ENCODE measurements at regions not wholly inside any gene's neighbourhood (a gene's known extent, or its start where the extent isn't known, plus 50 kb on each side); places are given as distances from the start of the nearest gene placed in this dataset.
"Not testable (repeated sequence)": the region's sequence is repeated elsewhere in the genome, so short reads cannot be mapped to it uniquely, and the experiment has no call there.

- ChIA-PET CTCF (interaction anchor here (0.6 to 4.8 kb wide), 8 partner anchors 9 to 69 kb away, joined by 3 to 42 read pairs (median 3); no protein-coding TSS in a partner anchor), POLR2A (no interaction called here)
- WGBS (ENCODE audit: insufficient coverage) = 100% methylated on average over 4 of the region's 4 CpGs
- H3K4me1 ChIP-seq (ENCODE audit: control extremely low read depth in 1 of 4, control insufficient read depth in 4 of 4, insufficient read depth in 4 of 4, low read length in 3 of 4) = peaks cover 31 to 68% (median 49%) of the 10 kb centered on the region in 4 experiments
- no peak overlapping the region for H3K27ac ChIP-seq (ENCODE audit: insufficient read depth in 1 of 2, low read depth in 1 of 2, low read length in 2 of 2, poor library complexity in 1 of 2, severe bottlenecking in 2 of 2)
- H3K4me3 ChIP-seq (ENCODE audit: control insufficient read depth in 1 of 7, extremely low read depth in 1 of 7, insufficient read depth in 4 of 7, low read depth in 2 of 7, low read length in 6 of 7) = no peak overlapping the region
- H3K36me3 ChIP-seq (ENCODE audit: control insufficient read depth in 4 of 4, insufficient read depth in 4 of 4, low read length in 3 of 4) = no peaks in the 10 kb centered on the region
- H3K9me3 ChIP-seq (ENCODE audit: control extremely low read depth in 1 of 5, control insufficient read depth in 4 of 5, insufficient read depth in 2 of 5, low read depth in 1 of 5, low read length in 4 of 5) = no peaks in the 10 kb centered on the region
- DNase-seq = no peak
- no peaks in the 10 kb centered on the region for H3K27me3 ChIP-seq (replicated peaks in 2 of 5; ENCODE audit: control insufficient read depth in 4 of 5, insufficient read depth in 5 of 5, low read length in 4 of 5)
Observed at GRCh38 chr4:78660559-78660958, 109.0 kb downstream of the ANXA3 start.

GRCh38 chr4:78661086-78661690 lies 109.6 kb downstream of the ANXA3 start:
- no peak overlapping the region for H3K27ac ChIP-seq (ENCODE audit: insufficient read depth in 1 of 2, low read depth in 1 of 2, low read length in 2 of 2, poor library complexity in 1 of 2, severe bottlenecking in 2 of 2)
- H3K4me1 ChIP-seq (ENCODE audit: control extremely low read depth in 1 of 4, control insufficient read depth in 4 of 4, insufficient read depth in 4 of 4, low read length in 3 of 4) = peaks cover 30 to 63% (median 48%) of the 10 kb centered on the region in 4 experiments
- 100% methylated on average over 2 of the region's 3 CpGs for WGBS (ENCODE audit: insufficient coverage)
- no peak for DNase-seq
- H3K9me3 ChIP-seq (ENCODE audit: control extremely low read depth in 1 of 5, control insufficient read depth in 4 of 5, insufficient read depth in 2 of 5, low read depth in 1 of 5, low read length in 4 of 5) = no peaks in the 10 kb centered on the region
- no peaks in the 10 kb centered on the region for H3K27me3 ChIP-seq (replicated peaks in 2 of 5; ENCODE audit: control insufficient read depth in 4 of 5, insufficient read depth in 5 of 5, low read length in 4 of 5)
- H3K36me3 ChIP-seq (ENCODE audit: control insufficient read depth in 4 of 4, insufficient read depth in 4 of 4, low read length in 3 of 4) = no peaks in the 10 kb centered on the region
- H3K4me3 ChIP-seq (ENCODE audit: control insufficient read depth in 1 of 7, extremely low read depth in 1 of 7, insufficient read depth in 4 of 7, low read depth in 2 of 7, low read length in 6 of 7) = no peak overlapping the region
- POLR2A ChIA-PET = no interaction called here
- CTCF ChIA-PET = interaction anchor here (1.2 to 4.3 kb wide), 5 partner anchors 10 to 68 kb away, joined by 3 to 42 read pairs (median 3); no protein-coding TSS in a partner anchor

GRCh38 chr4:78661921-78662521 lies 110.5 kb downstream of the ANXA3 start:
- H3K27ac ChIP-seq (ENCODE audit: insufficient read depth in 1 of 2, low read depth in 1 of 2, low read length in 2 of 2, poor library complexity in 1 of 2, severe bottlenecking in 2 of 2) = no peak overlapping the region
- no peaks in the 10 kb centered on the region for H3K36me3 ChIP-seq (ENCODE audit: control insufficient read depth in 4 of 4, insufficient read depth in 4 of 4, low read length in 3 of 4)
- no peak overlapping the region for H3K4me3 ChIP-seq (ENCODE audit: control insufficient read depth in 1 of 7, extremely low read depth in 1 of 7, insufficient read depth in 4 of 7, low read depth in 2 of 7, low read length in 6 of 7)
- no peak for DNase-seq
- peaks cover 24 to 60% (median 45%) of the 10 kb centered on the region in 4 experiments for H3K4me1 ChIP-seq (ENCODE audit: control extremely low read depth in 1 of 4, control insufficient read depth in 4 of 4, insufficient read depth in 4 of 4, low read length in 3 of 4)
- no peaks in the 10 kb centered on the region for H3K9me3 ChIP-seq (ENCODE audit: control extremely low read depth in 1 of 5, control insufficient read depth in 4 of 5, insufficient read depth in 2 of 5, low read depth in 1 of 5, low read length in 4 of 5)
- ChIA-PET POLR2A (no interaction called here), CTCF (interaction anchor here (1.2 to 4.3 kb wide), 5 partner anchors 9 to 67 kb away, joined by 3 to 42 read pairs (median 3); no protein-coding TSS in a partner anchor)
- no peaks in the 10 kb centered on the region for H3K27me3 ChIP-seq (replicated peaks in 2 of 5; ENCODE audit: control insufficient read depth in 4 of 5, insufficient read depth in 5 of 5, low read length in 4 of 5)
- WGBS (ENCODE audit: insufficient coverage) = 64% methylated on average over 3 of the region's 3 CpGs

- POLR2A ChIA-PET = no interaction called here
- Histone ChIP-seq H3K27ac (ENCODE audit: insufficient read depth in 1 of 2, low read depth in 1 of 2, low read length in 2 of 2, poor library complexity in 1 of 2, severe bottlenecking in 2 of 2) (no peak overlapping the region), H3K4me3 (ENCODE audit: control insufficient read depth in 1 of 7, extremely low read depth in 1 of 7, insufficient read depth in 4 of 7, low read depth in 2 of 7, low read length in 6 of 7) (no peak overlapping the region), H3K4me1 (ENCODE audit: control extremely low read depth in 1 of 4, control insufficient read depth in 4 of 4, insufficient read depth in 4 of 4, low read length in 3 of 4) (peaks cover 21 to 59% (median 43%) of the 10 kb centered on the region in 4 experiments), H3K9me3 (ENCODE audit: control extremely low read depth in 1 of 5, control insufficient read depth in 4 of 5, insufficient read depth in 2 of 5, low read depth in 1 of 5, low read length in 4 of 5) (no peaks in the 10 kb centered on the region), H3K36me3 (ENCODE audit: control insufficient read depth in 4 of 4, insufficient read depth in 4 of 4, low read length in 3 of 4) (no peaks in the 10 kb centered on the region), H3K27me3 (replicated peaks in 2 of 5; ENCODE audit: control insufficient read depth in 4 of 5, insufficient read depth in 5 of 5, low read length in 4 of 5) (no peaks in the 10 kb centered on the region)
- no peak for DNase-seq
- WGBS (ENCODE audit: insufficient coverage) = 100% methylated on average over 1 of the region's 1 CpG
- CTCF ChIA-PET = no interaction called here
Observed at GRCh38 chr4:78662658-78663057, 111.1 kb downstream of the ANXA3 start.

GRCh38 chr4:78664296-78664695 lies 111.9 kb upstream of the BMP2K start:
- H3K27me3 ChIP-seq (replicated peaks in 2 of 5; ENCODE audit: control insufficient read depth in 4 of 5, insufficient read depth in 5 of 5, low read length in 4 of 5); H3K9me3 ChIP-seq (ENCODE audit: control extremely low read depth in 1 of 5, control insufficient read depth in 4 of 5, insufficient read depth in 2 of 5, low read depth in 1 of 5, low read length in 4 of 5); H3K4me3 ChIP-seq (ENCODE audit: control insufficient read depth in 1 of 7, extremely low read depth in 1 of 7, insufficient read depth in 4 of 7, low read depth in 2 of 7, low read length in 6 of 7); POLR2A ChIA-PET; DNase-seq; H3K36me3 ChIP-seq (ENCODE audit: control insufficient read depth in 4 of 4, insufficient read depth in 4 of 4, low read length in 3 of 4); H3K27ac ChIP-seq (ENCODE audit: insufficient read depth in 1 of 2, low read depth in 1 of 2, low read length in 2 of 2, poor library complexity in 1 of 2, severe bottlenecking in 2 of 2): not testable (repeated sequence)
- CTCF ChIA-PET = interaction anchor here (1.1 to 1.2 kb wide), 2 partner anchors 10 to 25 kb away, joined by 3 to 4 read pairs; no protein-coding TSS in a partner anchor
- peaks cover 18 to 52% (median 34%) of the 10 kb centered on the region in 4 experiments for H3K4me1 ChIP-seq (ENCODE audit: control extremely low read depth in 1 of 4, control insufficient read depth in 4 of 4, insufficient read depth in 4 of 4, low read length in 3 of 4)
- 100% methylated on average over 5 of the region's 5 CpGs for WGBS (ENCODE audit: insufficient coverage)

GRCh38 chr4:78665216-78665770 lies 110.9 kb upstream of the BMP2K start:
- DNase-seq = peak in 1 of 3 donors; percentile 56
- Histone ChIP-seq H3K27ac (ENCODE audit: insufficient read depth in 1 of 2, low read depth in 1 of 2, low read length in 2 of 2, poor library complexity in 1 of 2, severe bottlenecking in 2 of 2) (no peak overlapping the region), H3K27me3 (replicated peaks in 2 of 5; ENCODE audit: control insufficient read depth in 4 of 5, insufficient read depth in 5 of 5, low read length in 4 of 5) (no peaks in the 10 kb centered on the region), H3K4me3 (ENCODE audit: control insufficient read depth in 1 of 7, extremely low read depth in 1 of 7, insufficient read depth in 4 of 7, low read depth in 2 of 7, low read length in 6 of 7) (no peak overlapping the region), H3K36me3 (ENCODE audit: control insufficient read depth in 4 of 4, insufficient read depth in 4 of 4, low read length in 3 of 4) (no peaks in the 10 kb centered on the region), H3K4me1 (ENCODE audit: control extremely low read depth in 1 of 4, control insufficient read depth in 4 of 4, insufficient read depth in 4 of 4, low read length in 3 of 4) (peaks cover 13 to 47% (median 31%) of the 10 kb centered on the region in 4 experiments), H3K9me3 (ENCODE audit: control extremely low read depth in 1 of 5, control insufficient read depth in 4 of 5, insufficient read depth in 2 of 5, low read depth in 1 of 5, low read length in 4 of 5) (no peaks in the 10 kb centered on the region)
- ChIA-PET POLR2A (no interaction called here), CTCF (interaction anchor here (3.7 kb wide), 1 partner anchor 20 kb away, joined by 10 read pairs; no protein-coding TSS in a partner anchor)

- Histone ChIP-seq H3K9me3 (ENCODE audit: control extremely low read depth in 1 of 5, control insufficient read depth in 4 of 5, insufficient read depth in 2 of 5, low read depth in 1 of 5, low read length in 4 of 5) (no peaks in the 10 kb centered on the region), H3K36me3 (ENCODE audit: control insufficient read depth in 4 of 4, insufficient read depth in 4 of 4, low read length in 3 of 4) (no peaks in the 10 kb centered on the region), H3K27ac (ENCODE audit: insufficient read depth in 1 of 2, low read depth in 1 of 2, low read length in 2 of 2, poor library complexity in 1 of 2, severe bottlenecking in 2 of 2) (peak overlapping the region in 1 of 2 experiments; percentile 27), H3K4me3 (ENCODE audit: control insufficient read depth in 1 of 7, extremely low read depth in 1 of 7, insufficient read depth in 4 of 7, low read depth in 2 of 7, low read length in 6 of 7) (no peak overlapping the region), H3K27me3 (replicated peaks in 2 of 5; ENCODE audit: control insufficient read depth in 4 of 5, insufficient read depth in 5 of 5, low read length in 4 of 5) (no peaks in the 10 kb centered on the region), H3K4me1 (ENCODE audit: control extremely low read depth in 1 of 4, control insufficient read depth in 4 of 4, insufficient read depth in 4 of 4, low read length in 3 of 4) (peaks cover 14 to 47% (median 32%) of the 10 kb centered on the region in 4 experiments)
- ChIA-PET POLR2A (interaction anchor here (1.9 kb wide), 1 partner anchor 8 kb away, joined by 7 read pairs; no protein-coding TSS in a partner anchor), CTCF (interaction anchor here (1.2 to 3.7 kb wide), 3 partner anchors 11 to 21 kb away, joined by 4 to 10 read pairs (median 4); no protein-coding TSS in a partner anchor)
- 80% methylated on average over 1 of the region's 3 CpGs for WGBS (ENCODE audit: insufficient coverage)
- DNase-seq = peak in 2 of 3 donors; percentile 76 to 81
Observed at GRCh38 chr4:78666830-78667258, 109.3 kb upstream of the BMP2K start.

Data from common myeloid progenitor, CD34-positive (primary cell).